Endothelial cell (in vitro differentiated cells): ENCODE measurements at regions not wholly inside any gene's neighbourhood (a gene's known extent, or its start where the extent isn't known, plus 50 kb on each side); places are given as distances from the start of the nearest gene placed in this dataset.

Experiments
- DNase-seq: peaks from one replicate; pipeline ENCODE4 v3.0.0; 2021; ENCODE audit warnings: low spot score
- H3K27ac Mint-ChIP-seq: one replicate; pipeline ENCODE4 v1.8.0; 2021; ENCODE audit warnings: mixed read lengths, inconsistent platforms; ENCODE audit not compliant: unreplicated experiment
- H3K27me3 Mint-ChIP-seq: one replicate; pipeline ENCODE4 v1.8.0; 2021; ENCODE audit warnings: mild to moderate bottlenecking, moderate library complexity, mixed read lengths, inconsistent platforms; ENCODE audit not compliant: unreplicated experiment
- H3K36me3 Mint-ChIP-seq: one replicate; pipeline ENCODE4 v1.8.0; 2021; ENCODE audit warnings: mild to moderate bottlenecking, low read depth, mixed read lengths, inconsistent platforms; ENCODE audit not compliant: unreplicated experiment
- H3K4me1 Mint-ChIP-seq: one replicate; pipeline ENCODE4 v1.8.0; 2021; ENCODE audit warnings: mild to moderate bottlenecking, mixed read lengths, inconsistent platforms; ENCODE audit not compliant: unreplicated experiment
- H3K4me3 Mint-ChIP-seq: one replicate; pipeline ENCODE4 v1.8.0; 2021; ENCODE audit warnings: mild to moderate bottlenecking, mixed read lengths, inconsistent platforms; ENCODE audit not compliant: unreplicated experiment
- H3K9me3 Mint-ChIP-seq: one replicate; pipeline ENCODE4 v1.8.0; 2021; ENCODE audit warnings: mixed read lengths, inconsistent platforms; ENCODE audit not compliant: unreplicated experiment
- TF ChIP-seq, protein P1 (sequence below): fragments of 200-600 bp; sonication (generic); IDR thresholded peaks from one replicate; pipeline ENCODE4 v1.5.0; 2021; ENCODE audit warnings: antibody characterized with exemption; ENCODE audit not compliant: unreplicated experiment

- peaks cover 22% of the 10 kb centered on the region for H3K4me1 Mint-ChIP-seq
- peaks cover 1% of the 10 kb centered on the region for H3K27me3 Mint-ChIP-seq
- H3K9me3 Mint-ChIP-seq: no peaks in the 10 kb centered on the region
- H3K4me3 Mint-ChIP-seq: no peak overlapping the region
- TF ChIP-seq, protein P1, sequence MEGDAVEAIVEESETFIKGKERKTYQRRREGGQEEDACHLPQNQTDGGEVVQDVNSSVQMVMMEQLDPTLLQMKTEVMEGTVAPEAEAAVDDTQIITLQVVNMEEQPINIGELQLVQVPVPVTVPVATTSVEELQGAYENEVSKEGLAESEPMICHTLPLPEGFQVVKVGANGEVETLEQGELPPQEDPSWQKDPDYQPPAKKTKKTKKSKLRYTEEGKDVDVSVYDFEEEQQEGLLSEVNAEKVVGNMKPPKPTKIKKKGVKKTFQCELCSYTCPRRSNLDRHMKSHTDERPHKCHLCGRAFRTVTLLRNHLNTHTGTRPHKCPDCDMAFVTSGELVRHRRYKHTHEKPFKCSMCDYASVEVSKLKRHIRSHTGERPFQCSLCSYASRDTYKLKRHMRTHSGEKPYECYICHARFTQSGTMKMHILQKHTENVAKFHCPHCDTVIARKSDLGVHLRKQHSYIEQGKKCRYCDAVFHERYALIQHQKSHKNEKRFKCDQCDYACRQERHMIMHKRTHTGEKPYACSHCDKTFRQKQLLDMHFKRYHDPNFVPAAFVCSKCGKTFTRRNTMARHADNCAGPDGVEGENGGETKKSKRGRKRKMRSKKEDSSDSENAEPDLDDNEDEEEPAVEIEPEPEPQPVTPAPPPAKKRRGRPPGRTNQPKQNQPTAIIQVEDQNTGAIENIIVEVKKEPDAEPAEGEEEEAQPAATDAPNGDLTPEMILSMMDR: no peak
- peaks cover 3% of the 10 kb centered on the region for H3K36me3 Mint-ChIP-seq
- DNase-seq: no peak
- no peak overlapping the region for H3K27ac Mint-ChIP-seq
These were observed 561.5 kb downstream of the DNAJB9 start for GRCh38 chr7:109131141-109131540.

DNA sequence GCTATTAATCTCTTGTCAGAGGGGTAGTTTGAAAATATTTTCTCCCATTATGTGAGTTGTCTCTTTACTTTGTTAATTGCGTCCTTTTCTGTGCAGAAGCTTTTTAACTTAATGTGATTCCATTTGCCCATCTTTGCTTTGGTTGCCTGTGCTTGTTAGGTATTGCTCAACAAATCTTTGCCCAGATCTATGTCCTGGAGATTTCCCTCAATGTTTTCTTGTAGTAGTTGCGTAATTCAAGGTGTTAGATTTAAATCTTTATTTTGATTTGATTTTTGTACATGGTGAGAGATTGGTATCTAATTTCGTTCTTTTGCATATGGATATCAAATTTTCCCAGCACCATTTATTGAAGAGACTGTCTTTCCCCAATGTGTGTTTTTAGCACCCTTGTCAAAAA lies 567.2 kb downstream of the DNAJB9 start:
- H3K9me3 Mint-ChIP-seq: no peaks in the 10 kb centered on the region
- no peak overlapping the region for H3K27ac Mint-ChIP-seq
- H3K27me3 Mint-ChIP-seq: no peaks in the 10 kb centered on the region
- TF ChIP-seq, protein P1: no peak
- no peak for DNase-seq
- H3K4me3 Mint-ChIP-seq: no peak overlapping the region
- H3K36me3 Mint-ChIP-seq: peaks cover 3% of the 10 kb centered on the region
- peaks cover under 1% of the 10 kb centered on the region for H3K4me1 Mint-ChIP-seq

GRCh38 chr7:109154748-109155147 lies 585.1 kb downstream of the DNAJB9 start:
- Mint-ChIP-seq H3K36me3 (no peaks in the 10 kb centered on the region), H3K27ac (no peak overlapping the region), H3K4me1 (peaks cover 2% of the 10 kb centered on the region), H3K9me3 (no peaks in the 10 kb centered on the region), H3K27me3 (no peaks in the 10 kb centered on the region), H3K4me3 (no peak overlapping the region)
- DNase-seq: no peak
- TF ChIP-seq, protein P1: no peak

GRCh38 chr7:109158246-109158645 lies 588.6 kb downstream of the DNAJB9 start:
- H3K4me3 Mint-ChIP-seq: no peak overlapping the region
- H3K9me3 Mint-ChIP-seq: no peaks in the 10 kb centered on the region
- no peak for DNase-seq
- peaks cover 5% of the 10 kb centered on the region for H3K4me1 Mint-ChIP-seq
- no peak overlapping the region for H3K27ac Mint-ChIP-seq
- TF ChIP-seq, protein P1: no peak
- no peaks in the 10 kb centered on the region for H3K27me3 Mint-ChIP-seq
- no peaks in the 10 kb centered on the region for H3K36me3 Mint-ChIP-seq

GRCh38 chr7:109176661-109177060 lies 607.0 kb downstream of the DNAJB9 start:
- DNase-seq: no peak
- Mint-ChIP-seq H3K27ac (no peak overlapping the region), H3K9me3 (no peaks in the 10 kb centered on the region), H3K27me3 (peaks cover 2% of the 10 kb centered on the region), H3K4me1 (no peaks in the 10 kb centered on the region), H3K36me3 (no peaks in the 10 kb centered on the region), H3K4me3 (no peak overlapping the region)
- TF ChIP-seq, protein P1: no peak
